ENCODE measurements at regions not wholly inside any gene's neighbourhood (a gene's known extent, or its start where the extent isn't known, plus 50 kb on each side); places are given as distances from the start of the nearest gene placed in this dataset.

GRCh38 chr14:71833476-71833875, 98.8 kb upstream of the RGS6 start:
- no peak for DNase-seq

- DNase-seq: no peak
These were observed 97.7 kb upstream of the RGS6 start for GRCh38 chr14:71834284-71835204.

DNA sequence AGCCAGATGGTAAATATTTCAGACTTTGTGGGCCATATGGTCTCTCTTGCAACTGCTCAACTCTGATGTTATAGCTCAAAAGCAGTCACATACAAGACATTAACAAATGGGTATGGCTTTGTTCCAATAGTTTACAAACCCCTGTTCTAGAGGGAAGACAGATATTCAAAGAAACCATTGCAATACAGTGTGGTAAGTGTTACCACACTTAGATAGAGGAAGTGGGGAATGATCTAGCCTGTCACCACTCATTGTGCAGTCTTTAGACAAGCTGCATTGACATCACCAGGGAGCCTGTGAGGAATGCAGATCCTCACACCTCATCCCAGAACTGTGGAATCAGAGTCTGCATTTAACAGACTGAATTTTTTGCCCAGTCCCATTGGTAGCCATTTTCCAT, 80.0 kb upstream of the RGS6 start:
- no peak for DNase-seq

DNA sequence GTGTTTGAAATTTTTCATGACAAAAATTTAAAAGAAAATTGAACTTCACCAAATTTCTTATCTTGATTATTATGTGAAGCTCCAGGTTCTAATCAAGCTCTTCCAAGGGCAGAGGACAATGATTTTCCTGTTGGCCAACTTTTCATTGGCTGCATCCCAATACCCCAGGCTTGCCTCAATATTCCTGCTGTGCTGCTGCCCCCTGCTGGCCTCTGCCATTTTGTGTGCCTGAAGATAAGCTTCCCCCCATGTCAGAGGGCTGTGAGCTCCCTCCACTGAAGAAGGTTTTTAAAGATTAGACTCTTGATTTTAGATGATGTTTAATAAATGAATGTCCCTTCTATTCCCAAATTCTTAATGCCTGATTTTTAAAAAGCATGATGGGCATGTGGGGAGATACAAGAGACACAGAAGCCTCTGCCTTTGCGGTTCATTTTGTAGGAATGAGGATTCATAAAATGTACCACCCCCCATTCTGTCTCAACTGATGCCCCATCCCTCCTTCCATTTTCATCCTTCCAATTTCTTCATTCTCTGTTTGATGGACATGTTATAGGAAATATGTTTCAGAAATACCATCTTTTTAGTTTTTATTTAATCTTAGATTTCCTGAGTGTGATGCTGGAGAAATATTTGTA, 76.7 kb upstream of the RGS6 start:
- DNase-seq: no peak

DNA sequence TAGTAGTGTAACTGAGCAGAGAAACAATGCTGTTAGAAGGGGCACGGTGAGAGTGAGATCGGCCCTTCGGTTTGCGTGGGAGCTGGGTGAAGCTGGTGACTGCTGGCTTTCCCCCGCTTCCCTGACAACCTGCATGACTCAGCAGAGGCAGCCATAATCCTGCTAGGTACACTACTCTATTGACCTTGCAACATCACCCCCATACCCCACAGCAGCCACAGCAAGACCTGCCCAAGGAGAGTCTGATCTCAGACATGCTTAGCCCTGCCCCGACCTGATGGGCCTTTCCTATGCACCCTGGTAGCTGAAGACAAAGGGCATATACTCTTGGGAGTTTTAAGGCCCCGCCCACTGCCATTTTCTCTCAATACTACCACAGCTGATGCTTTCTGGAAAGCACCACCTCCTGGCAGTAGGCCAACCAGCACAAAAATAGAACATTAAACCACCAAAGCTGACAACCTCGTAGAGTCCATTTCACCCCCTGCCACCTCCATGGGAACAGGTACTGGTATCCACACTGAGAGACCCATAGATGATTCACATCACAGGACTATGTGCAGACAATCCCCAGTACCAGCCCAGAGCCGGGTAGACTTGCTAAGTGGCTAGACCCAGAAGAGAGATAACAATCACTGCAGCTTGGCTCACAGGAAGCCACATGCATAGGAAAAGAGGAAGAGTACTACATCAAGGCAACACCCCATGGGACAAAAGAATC, 75.9 kb upstream of the RGS6 start:
- DNase-seq: no peak

GRCh38 chr14:71863049-71863448, 69.2 kb upstream of the RGS6 start:
- no peak for DNase-seq

DNA sequence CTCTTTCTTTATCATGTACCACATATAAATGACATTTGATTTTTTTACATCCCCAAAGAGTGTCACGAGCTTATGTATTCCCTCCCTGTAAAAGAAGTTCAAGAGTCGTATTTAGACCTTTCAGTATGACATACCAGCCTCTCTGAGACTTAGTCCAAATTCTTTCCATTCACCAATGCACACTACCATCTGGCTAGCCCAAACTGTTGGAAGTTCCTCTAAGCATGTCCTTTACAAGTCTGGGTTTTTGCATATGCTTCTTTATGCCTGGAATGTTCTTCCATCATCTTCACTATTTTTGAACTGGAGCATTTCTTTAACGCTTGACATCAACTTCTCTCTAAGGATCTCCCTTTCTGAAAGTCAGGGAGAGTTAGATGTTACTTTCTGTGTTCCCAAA, 68.5 kb upstream of the RGS6 start:
- no peak for DNase-seq

All from NCI-H1417 treated with DMSO at 0.1 percent for 48 hours (cell line).